GM19395 (cell line): ENCODE measurements at regions not wholly inside any gene's neighbourhood (a gene's known extent, or its start where the extent isn't known, plus 50 kb on each side); places are given as distances from the start of the nearest gene placed in this dataset.
A peak's percentile ranks its signal among the peaks of the same experiment; 100 is the strongest.

ENCODE experiments used
- ATAC-seq: cut with Tn5 transposase; IDR thresholded peaks from one replicate; pipeline ENCODE4 v1.9.1; 2021; ENCODE audit warnings: mild to moderate bottlenecking, moderate library complexity; ENCODE audit not compliant: unreplicated experiment

- no peak for ATAC-seq
Measured at GRCh38 chr4:116872941-116873340, 212.4 kb downstream of the TRAM1L1 start.

GRCh38 chr4:116872308-116872707 lies 213.1 kb downstream of the TRAM1L1 start:
- ATAC-seq: no peak

- no peak for ATAC-seq
Measured at GRCh38 chr4:116870686-116871085, 214.7 kb downstream of the TRAM1L1 start.

- ATAC-seq: no peak
Measured at GRCh38 chr4:116866106-116866505, 219.3 kb downstream of the TRAM1L1 start.

- ATAC-seq: no peak
Measured at GRCh38 chr4:116862592-116862991, 222.8 kb downstream of the TRAM1L1 start.

GRCh38 chr4:116860891-116861290 lies 224.5 kb downstream of the TRAM1L1 start:
- ATAC-seq: no peak

GRCh38 chr4:116849620-116850019 lies 235.8 kb downstream of the TRAM1L1 start:
- ATAC-seq: no peak

- ATAC-seq: no peak
Measured at GRCh38 chr4:116847616-116848015, 237.8 kb downstream of the TRAM1L1 start.

- ATAC-seq: no peak
Measured at GRCh38 chr4:116839826-116840225, 245.6 kb downstream of the TRAM1L1 start.

- ATAC-seq: no peak
Measured at GRCh38 chr4:116838609-116839008, 246.8 kb downstream of the TRAM1L1 start.

- ATAC-seq: no peak
Measured at GRCh38 chr4:116829187-116829586, 256.2 kb downstream of the TRAM1L1 start.

- ATAC-seq: no peak
Measured at GRCh38 chr4:116824172-116824571, 261.2 kb downstream of the TRAM1L1 start.

- no peak for ATAC-seq
Measured at GRCh38 chr4:116811730-116812129, 273.6 kb downstream of the TRAM1L1 start.

GRCh38 chr4:116796022-116796421 lies 289.4 kb downstream of the TRAM1L1 start:
- no peak for ATAC-seq

GRCh38 chr4:116788723-116789122 lies 296.7 kb downstream of the TRAM1L1 start:
- ATAC-seq: no peak

- ATAC-seq: no peak
Measured at GRCh38 chr4:116755051-116755450, 330.3 kb downstream of the TRAM1L1 start.

- no peak for ATAC-seq
Measured at GRCh38 chr4:116752027-116752426, 333.3 kb downstream of the TRAM1L1 start.

GRCh38 chr4:116736756-116737155 lies 348.6 kb downstream of the TRAM1L1 start:
- ATAC-seq: no peak

GRCh38 chr4:116734178-116734577 lies 351.2 kb downstream of the TRAM1L1 start:
- no peak for ATAC-seq

GRCh38 chr4:116733370-116733769 lies 352.0 kb downstream of the TRAM1L1 start:
- ATAC-seq: no peak

GRCh38 chr4:116726523-116726922 lies 358.9 kb downstream of the TRAM1L1 start:
- ATAC-seq: no peak

GRCh38 chr4:116724249-116724648 lies 361.1 kb downstream of the TRAM1L1 start:
- ATAC-seq: peak; percentile 89

GRCh38 chr4:116705466-116705865 lies 379.9 kb downstream of the TRAM1L1 start:
- ATAC-seq: no peak

- no peak for ATAC-seq
Measured at GRCh38 chr4:116702949-116703348, 382.4 kb downstream of the TRAM1L1 start.
